Stimulated activated CD4-positive, alpha-beta T cell treated with anti-CD3 and anti-CD28 coated beads, Interleukin-4, amount 100 ng/mL, for 1 hour (primary cell): ENCODE measurements at regions not wholly inside any gene's neighbourhood (a gene's known extent, or its start where the extent isn't known, plus 50 kb on each side); places are given as distances from the start of the nearest gene placed in this dataset.
"Not testable (repeated sequence)": the region's sequence is repeated elsewhere in the genome, so short reads cannot be mapped to it uniquely, and the experiment has no call there.

Experiments
- DNase-seq: peaks from one replicate; pipeline ENCODE4 v3.0.0-alpha.2; 2020

DNA sequence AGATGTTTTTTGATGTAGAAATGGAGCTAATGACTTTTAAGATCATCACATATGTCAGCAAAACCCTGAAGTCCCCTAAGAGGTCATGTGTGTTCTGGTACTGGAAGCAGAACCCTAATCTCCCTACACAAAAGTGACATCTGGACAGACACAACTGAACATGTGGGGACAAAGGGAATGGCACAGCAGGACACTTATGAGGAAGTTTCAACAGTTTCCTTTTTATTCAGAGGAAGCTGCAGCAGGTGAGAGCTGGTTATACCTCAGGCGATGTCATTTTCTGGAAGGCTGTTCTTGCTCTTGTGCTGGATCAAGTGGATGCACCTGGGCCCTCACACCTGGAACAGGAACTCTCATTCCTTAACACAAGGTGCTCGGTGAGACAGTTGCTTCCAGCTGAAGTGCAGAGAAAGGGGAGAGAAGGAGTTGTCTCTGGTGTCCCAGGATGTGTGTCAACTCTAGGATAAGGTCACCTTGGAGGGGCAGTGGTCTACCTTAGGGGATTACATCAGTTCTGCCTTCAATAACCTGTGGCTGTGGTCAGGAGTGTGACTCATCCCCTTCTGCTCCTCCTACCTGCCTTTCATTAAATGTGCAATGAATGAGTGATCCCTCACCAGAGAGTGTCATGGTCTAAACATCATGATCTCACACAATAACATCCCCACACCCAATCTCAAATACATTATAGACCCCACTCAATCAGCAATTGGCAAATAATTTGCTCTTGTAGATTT lies 463.4 kb downstream of the TMEM121 start:
- no peak for DNase-seq

DNA sequence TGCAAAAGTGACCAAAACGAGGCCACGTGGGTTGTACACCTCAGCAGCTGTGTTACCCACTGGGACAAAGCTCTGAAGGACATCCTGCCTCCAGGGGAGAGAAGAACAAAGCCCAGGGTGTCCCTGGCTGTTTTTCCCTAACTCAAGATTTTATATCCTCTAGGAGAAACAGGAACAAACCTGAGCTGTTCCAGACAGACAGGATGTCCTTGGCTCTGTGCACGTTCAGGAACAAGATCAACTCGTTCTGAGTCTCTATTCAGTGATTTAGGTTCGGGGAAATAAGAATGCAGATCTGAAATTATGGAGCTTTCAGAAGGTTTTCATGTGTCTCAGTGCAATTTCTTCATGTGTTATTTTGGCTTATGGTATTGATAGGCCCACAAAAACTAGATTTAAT lies 465.3 kb downstream of the TMEM121 start:
- not testable (repeated sequence) for DNase-seq

DNA sequence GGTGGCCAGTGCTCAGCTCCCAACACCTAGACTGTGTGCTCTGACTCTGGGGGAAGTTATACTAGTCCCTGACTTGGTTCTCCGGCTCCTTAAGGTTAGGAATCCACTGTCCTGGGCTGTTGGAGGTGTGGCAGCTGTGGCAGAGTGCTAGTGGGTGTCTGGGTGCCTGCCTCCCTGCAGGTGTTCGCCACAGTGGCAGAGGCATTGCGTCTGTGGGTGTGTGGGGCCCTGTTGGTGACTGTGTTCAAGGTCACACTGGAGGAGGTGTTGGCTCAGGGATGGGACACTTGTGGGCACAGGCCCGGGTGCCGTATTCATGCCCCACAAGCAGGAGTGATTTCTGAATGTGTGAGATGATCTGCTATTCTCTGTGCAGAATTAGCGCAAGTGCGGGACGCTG lies 467.4 kb downstream of the TMEM121 start:
- DNase-seq = no peak

DNA sequence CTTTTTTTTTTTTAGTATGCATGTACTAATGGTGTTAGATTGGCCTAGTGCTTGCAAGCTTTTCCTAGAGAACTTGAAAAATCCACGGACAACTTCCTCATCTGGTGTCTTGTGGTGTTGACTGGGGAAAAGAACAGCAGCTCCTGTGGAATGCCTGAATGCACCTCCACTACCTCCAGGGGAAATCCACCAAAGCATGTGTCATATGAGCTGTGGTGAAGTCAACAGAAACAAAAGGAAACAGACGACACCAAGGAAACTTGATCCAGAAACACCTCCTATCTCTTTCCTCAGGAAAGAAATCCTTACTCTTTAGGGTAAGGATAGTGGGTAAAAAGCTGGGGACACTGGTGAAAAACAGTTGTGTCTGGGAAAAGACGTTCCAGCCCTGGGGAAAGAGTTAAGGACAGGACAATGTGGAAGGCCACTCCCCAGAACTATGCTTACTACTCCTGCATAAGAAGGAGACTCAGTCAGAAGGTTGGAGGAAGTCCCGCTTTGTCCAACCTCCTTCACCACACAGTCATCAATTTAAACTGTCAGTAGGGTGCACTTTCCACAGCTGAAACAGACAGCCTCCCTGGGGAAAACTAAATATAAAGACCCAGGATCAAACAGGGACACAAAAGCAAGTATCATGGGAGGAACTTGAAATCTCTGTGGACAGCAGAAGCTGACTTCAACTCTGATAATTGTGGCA lies 468.8 kb downstream of the TMEM121 start:
- DNase-seq = not testable (repeated sequence)

DNA sequence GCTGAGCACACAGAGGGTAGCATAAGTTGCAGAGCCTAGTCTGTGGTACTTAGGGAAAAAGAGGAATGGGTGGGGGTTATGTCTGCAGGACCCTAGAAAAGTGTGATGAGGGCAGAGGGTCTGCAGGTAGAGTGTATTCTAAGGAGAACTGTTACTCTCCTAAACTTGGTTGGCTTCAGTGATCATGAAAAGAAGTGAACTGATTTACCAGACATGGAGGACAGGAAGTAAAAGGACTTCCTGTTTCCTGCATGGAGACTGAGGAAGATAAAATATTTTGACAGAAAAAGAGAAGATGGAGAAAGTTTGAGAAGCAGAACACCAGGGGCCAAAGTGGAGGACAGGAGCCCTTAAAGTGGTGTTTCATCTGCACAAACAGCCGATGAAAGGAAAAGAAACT lies 472.2 kb downstream of the TMEM121 start:
- DNase-seq = not testable (repeated sequence)

DNA sequence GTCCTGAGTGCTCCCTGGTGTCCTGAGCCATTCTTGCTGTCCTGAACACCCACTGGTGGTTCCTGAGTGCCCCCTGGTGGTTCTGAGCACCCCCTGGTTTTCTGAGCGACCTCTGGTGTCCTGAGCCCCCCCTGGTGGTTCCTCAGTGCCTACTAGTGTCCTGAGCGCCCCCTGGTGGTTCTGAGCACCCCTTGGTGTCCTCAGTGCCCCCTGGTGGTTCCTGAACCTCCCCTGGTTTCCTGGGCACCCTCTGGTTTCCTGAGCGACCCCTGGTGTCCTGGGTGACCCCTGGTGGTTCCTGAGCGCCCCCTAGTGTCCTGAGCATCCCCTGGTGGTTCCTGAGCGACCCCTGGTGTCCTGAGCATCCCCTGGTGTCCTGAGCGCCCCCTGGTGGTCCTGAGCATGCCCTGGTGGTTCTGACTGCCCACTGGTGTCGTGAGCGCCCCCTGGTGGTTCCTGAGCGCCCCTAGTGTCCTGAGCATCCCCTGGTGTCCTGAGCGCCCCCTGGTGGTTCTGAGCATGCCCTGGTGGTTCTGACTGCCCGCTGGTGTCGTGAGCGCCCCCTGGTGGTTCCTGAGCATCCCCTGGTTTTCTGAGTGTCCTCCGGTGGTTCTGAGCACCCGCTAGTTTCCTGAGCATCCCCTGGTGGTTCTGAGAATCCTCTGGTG lies 473.1 kb downstream of the TMEM121 start:
- peak; percentile 69 for DNase-seq

DNA sequence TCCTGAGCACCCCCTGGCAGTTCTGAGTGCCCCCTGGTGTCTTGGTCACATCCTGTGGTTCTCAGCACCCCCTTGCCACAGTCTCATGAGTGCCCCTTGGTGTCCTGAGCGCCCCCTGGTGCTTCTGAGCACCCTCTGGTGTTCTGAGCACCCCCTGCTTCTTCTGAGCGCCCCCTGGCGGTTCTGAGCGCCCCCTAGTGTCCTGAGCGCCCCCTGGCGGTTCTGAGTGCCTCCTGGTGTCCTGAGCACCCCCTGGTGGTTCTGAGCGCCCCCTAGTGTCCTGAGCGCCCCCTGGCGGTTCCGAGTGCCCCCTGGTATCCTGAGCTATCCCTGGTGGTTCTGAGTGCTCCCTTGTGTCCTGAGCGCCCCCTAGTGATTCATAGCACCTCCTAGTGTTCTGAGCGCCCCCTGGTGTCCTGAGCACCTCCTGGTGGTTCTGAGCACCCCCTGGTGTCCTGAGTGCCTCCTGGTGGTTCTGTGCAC lies 473.7 kb downstream of the TMEM121 start:
- peak; percentile 31 for DNase-seq

DNA sequence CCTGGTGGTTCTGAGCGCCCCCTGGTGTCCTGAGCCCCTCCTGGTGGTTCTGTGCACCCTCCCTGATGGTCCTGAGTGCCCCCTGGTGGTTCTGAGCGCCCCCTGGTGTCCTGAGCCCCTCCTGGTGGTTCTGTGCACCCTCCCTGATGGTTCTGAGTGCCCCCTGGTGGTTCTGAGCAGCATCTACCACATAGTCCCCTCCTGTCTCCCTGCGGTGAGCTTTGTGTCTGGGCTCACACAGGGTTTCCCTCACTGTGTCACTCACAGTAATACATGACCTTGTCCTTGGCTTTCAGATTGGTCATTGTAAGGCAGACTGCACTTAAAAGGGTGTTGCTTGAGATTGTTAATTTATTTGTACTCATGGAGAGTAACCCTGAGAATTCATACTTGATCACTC lies 474.9 kb downstream of the TMEM121 start:
- not testable (repeated sequence) for DNase-seq

DNA sequence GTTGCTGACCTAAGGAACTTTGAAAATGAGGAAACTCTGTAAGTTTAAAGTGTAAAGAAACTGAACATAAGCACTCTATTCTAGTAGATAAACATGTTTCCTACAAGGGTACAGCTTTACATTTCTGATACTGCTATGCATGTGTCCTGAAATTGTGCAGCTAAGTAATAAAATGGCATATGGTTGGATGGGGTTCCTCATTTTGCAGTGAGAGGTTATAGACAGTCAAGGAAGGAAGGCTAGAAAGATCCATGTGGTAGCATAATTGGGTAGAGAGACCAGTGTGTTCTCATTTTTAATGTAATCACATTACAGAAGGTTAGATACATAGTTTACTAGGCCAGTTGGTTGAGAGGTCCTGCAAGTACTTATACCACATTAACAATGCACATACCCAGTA lies 477.0 kb downstream of the TMEM121 start:
- no peak for DNase-seq

DNA sequence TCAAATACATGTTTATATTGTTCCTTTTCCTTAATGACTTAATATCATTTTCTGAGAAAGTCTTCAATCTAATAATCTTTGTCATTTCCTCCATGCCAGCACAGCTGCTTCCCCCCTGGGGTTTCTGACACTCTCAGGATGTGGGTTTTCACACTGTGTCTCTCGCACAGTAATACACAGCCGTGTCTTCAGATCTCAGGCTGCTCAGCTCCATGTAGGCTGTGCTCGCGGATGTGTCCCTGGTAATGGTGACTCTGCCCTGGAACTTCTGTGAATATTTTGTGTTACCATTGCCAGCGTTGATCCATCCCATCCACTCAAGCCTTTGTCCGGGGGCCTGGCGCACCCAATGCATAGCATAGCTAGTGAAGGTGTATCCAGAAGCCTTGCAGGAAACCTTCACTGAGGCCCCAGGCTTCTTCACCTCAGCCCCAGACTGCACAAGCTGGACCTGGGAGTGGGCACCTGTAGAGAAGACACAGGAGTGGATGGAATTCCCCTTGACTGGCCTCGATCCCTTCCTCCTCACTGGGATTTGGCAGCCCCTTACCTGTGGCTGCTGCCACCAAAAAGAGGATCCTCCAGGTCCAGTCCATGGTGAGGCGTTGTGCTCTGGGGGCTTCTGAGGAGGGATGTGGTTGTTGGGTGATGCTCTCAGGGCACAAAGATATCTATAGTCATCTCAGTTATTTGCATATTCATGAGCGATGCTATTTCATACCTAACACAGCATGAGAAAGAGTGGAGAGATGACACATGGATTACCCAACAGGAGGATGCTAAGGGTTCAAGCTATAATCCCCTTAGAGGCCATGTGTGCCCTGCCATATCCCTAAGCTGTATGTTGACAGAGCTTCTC lies 478.8 kb downstream of the TMEM121 start:
- DNase-seq = peak; percentile 59

DNA sequence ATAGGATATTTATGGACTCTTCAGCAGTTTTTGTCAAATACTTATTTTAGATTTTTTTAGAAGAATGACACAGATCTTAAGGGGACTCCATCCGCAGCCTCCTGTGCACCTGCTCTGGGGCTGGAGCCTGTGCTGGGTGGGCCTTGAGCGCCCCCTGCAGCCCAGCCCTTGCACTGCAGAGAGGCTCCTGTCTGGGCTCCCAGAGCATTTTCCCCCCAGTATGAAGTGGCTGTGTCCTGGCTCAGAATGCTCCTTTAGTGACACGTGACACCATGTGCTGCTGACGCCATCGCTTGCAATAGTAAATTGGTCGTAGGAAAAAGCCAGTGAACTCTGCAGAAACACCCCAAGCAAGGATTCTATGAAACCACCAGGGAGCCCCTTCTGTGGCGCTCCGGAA lies 479.7 kb downstream of the TMEM121 start:
- peak; percentile 61 for DNase-seq

DNA sequence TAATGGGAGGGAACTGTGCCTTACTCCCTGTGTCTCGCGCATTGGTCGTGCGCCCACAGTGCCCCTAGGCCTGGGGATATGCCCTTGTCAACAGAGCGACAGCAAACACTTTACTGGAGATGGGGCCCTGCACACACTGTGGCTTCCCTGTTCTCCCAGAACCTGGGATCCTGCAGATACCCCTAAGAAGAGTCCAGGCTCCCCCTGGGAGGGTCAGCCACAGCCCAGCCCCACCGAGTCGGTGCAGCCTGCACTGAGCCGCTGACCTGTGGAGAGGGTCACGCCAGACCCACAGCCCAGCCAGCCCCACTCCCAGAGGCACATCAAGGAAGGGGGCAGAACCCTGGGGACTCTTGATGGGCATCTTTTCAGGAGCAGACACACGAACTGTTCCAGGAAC lies 480.3 kb downstream of the TMEM121 start:
- not testable (repeated sequence) for DNase-seq

DNA sequence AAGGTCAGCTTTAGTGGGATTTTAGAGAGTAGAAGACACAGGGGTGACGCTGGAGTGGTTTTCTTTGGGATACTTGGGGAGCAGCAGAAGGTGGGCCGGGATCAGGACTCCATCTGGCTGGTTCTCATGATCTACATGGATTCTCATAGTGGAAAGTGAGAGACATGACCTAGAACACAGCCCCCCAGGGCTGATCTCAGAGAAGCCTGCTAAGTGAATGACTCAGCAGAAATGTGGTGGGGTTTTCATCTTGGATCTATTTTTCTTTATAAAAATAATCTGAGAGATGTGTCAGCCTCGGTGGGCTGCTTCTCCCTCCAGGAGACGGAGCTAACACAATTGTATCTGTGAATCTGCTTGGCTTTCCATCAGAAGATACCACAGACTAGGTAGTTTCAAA lies 484.4 kb downstream of the TMEM121 start:
- no peak for DNase-seq

DNA sequence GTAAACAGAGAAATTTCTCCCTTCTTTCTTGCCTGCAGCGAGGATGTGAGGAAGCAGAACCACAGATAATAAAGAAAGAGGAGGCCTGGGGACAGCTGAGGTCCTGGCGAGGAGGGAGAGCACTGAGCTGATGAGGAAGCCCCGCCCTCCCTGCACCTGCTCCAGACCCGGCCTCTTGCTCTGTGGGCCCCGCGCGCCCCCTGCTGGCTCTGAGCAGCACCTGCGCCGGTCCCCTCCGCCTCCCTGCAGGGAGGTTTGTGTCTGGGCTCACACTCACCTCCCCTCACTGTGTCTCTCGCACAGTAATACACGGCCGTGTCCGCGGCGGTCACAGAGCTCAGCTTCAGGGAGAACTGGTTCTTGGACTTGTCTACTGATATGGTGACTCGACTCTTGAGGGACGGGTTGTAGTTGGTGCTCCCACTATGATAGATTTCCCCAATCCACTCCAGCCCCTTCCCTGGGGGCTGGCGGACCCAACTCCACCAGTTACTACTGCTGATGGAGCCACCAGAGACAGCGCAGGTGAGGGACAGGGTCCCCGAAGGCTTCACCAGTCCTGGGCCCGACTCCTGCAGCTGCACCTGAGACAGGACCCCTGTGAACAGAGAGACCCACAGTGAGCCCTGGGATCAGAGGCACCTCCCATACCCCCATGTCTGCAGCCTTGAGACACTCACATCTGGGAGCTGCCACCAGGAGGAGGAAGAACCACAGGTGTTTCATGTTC lies 485.4 kb downstream of the TMEM121 start:
- peak; percentile 79 for DNase-seq

DNA sequence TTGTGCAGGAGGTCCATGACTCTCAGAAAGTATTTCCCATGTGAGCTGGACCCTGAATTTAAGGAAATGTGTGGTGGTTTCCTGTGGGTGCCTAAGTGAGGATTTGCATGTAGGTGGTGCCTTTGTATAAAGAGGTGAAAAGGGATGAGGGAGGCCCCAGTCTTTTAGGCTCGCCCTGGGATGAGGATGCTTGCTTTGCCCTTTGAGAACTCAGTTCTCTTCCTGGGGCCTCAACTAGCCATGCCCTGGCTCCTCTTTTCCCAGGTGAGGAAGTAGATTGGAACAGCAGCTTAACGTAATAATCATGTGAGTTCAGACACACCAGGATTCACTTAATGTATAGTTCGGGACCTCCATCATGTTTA lies 486.0 kb downstream of the TMEM121 start:
- DNase-seq = not testable (repeated sequence)

DNA sequence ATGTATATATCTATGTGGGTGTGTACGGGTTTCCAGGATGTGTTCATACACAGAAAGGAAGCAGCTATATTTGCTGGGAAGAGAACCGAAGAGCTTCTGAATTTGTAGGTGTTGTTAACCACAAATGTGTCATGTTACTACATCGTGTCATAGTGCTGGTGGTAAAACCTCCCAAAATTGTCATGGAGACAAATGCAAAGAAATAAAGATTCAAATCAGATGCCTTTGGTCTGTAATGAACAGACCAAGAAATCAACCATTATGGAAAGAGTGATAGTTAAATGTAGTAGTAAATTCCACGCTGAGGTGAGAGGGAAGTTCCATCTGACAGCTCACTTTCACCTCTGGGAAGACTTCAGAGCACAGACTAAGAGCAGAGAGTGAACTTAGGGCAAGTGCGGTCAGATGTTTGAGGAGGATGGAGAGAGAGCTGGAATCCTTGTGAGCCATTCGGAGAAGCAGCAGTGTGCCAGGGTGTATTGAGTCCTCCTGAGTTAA lies 487.5 kb downstream of the TMEM121 start:
- no peak for DNase-seq

DNA sequence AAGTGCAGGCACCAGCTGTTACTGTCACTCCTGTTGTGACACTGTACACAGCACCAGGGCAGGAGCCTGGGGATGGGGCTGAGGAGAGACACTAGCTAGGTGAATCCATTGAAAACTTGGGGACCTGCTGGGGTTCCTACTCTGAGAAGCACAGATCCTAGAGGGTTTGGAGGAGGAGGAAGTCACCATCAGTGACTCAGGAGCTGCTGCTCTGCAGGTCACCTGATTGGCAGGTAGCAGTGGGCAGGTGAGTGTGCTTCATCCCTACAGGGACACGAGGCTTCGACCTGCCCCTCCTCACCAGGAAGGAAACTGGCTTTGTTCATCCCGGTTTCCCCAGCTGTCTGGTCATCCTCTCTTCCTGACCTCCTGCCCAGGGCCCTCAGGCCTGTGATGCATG lies 491.6 kb downstream of the TMEM121 start:
- not testable (repeated sequence) for DNase-seq

DNA sequence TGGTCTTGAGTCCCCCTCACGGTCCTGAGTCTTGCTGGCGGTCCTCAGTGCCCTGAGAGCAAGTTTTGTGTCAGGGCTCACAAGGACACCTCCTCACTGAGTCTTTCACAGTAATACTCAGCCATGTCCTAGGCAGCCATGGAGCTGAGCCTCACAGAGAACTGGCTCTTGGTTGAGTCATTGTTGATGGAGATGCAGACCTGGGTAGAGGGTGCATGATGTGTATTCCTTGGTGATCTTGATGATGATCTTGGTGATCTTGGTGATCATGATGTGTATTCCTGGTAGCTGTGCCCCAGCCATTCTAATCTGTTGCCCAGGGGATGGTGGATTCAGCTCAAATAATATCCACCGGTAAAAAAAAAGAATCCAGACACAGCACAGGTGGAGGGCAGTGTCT lies 495.4 kb downstream of the TMEM121 start:
- DNase-seq = no peak

DNA sequence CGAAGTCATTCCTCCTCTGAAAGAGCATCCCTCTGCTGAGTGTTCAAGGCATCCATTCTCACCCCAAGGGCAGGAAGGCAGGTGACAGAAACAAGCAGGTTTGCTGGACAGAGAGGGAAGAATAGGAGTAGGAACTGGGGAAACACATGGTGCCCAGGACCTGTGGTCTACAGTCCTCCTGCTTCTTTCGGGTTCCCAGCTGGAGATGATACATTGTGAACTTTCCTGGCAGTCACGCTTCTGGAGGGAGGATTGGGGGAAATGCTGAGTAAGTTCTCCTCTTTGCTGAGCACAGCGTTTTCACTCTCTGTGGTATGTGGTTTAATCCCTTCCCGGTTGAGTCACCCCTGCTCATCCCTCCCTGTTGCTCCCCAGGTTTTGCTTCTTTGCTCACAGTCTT lies 496.3 kb downstream of the TMEM121 start:
- not testable (repeated sequence) for DNase-seq

DNA sequence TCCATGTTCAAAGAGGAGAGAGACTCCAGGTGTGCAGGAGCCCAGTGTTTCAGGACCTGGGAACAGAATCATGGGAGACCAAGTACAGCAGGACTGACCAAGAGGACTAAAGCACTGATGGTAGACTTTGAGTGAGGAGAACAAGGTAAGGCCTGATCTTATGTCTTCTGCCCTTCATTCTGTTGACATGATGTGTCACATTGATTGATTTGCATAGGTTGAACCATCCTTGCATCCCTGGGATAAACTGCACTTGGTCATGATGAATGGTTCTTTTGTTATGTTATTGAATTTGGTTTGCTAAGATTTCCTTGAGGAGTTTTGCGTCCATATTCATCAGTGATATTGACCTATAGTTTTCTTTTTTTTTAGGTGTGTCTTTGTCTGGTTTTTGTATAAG lies 497.0 kb downstream of the TMEM121 start:
- DNase-seq = no peak

DNA sequence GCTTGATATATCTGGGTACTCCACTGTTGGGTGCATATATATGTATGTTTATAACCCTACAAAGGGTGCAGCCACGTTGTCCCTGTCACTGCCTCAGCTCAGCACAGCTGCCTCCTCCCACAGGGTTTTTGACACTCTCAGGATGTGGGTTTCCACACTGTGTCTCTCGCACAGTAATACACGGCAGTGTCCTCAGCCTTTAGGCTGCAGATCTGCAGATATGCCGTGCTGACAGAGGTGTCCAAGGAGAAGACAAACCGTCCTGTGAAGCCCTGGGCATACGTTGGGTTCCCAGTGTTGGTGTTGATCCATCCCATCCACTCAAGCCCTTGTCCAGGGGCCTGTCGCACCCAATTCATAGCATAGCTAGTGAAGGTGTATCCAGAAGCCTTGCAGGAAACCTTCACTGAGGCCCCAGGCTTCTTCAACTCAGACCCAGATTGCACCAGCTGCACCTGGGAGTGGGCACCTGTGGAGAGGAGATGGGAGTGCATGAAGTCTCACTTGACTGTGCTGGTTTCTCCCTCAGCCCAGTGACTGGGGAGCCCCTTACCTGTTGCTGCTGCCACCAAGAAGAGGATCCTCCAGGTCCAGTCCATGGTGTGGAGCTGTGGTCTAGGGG lies 498.7 kb downstream of the TMEM121 start:
- DNase-seq = no peak

DNA sequence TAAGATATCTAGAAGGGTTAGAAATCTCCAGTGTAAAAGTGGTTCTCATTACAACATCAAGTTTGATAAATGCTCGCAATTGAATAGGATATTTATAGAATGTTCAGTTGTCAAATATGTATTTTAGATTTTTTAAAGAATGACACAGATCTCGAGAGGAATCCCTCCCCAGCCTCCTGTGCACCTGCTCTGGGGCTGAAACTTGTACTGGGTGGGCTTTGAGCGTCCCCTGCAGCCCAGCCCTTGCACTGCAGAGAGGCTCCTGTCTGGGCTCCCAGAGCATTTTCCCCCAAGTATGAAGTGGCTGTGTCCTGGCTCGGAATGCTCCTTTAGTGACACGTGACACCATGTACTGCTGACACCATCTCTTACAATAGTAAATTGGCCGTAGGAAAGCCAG lies 499.6 kb downstream of the TMEM121 start:
- DNase-seq = no peak
